ENCODE measurements at regions not wholly inside any gene's neighbourhood (a gene's known extent, or its start where the extent isn't known, plus 50 kb on each side); places are given as distances from the start of the nearest gene placed in this dataset.

- no peak for TF ChIP-seq HDGF (IDR thresholded peaks at IDR 0.05; ENCODE audit: borderline replicate concordance)
- TF ChIP-seq NFRKB (IDR thresholded peaks at IDR 0.05): no peak
- no peak for TF ChIP-seq FOXM1 (IDR thresholded peaks at IDR 0.05; ENCODE audit: borderline replicate concordance)
- no peak for TF ChIP-seq FOXK2 (IDR thresholded peaks at IDR 0.05)
- no peak for TF ChIP-seq BHLHE40 (IDR thresholded peaks at IDR 0.05; ENCODE audit: borderline replicate concordance)
- no peak for TF ChIP-seq LEF1 (IDR thresholded peaks at IDR 0.05; ENCODE audit: borderline replicate concordance)
- no peak for TF ChIP-seq ZNF384 (IDR thresholded peaks at IDR 0.05)
- DNase-seq (ENCODE audit: extremely low spot score): no peak
- ChIA-PET POLR2A (no interaction called here), CTCF (no interaction called here)
These were observed 181.9 kb upstream of the CHD6 start for GRCh38 chr20:41800040-41800439.

- ChIA-PET POLR2A (no interaction called here), CTCF (no interaction called here)
- no peak for DNase-seq (ENCODE audit: extremely low spot score)
- TF ChIP-seq FOXK2 (IDR thresholded peaks at IDR 0.05) (no peak), BHLHE40 (IDR thresholded peaks at IDR 0.05; ENCODE audit: borderline replicate concordance) (no peak), ELF4 (IDR thresholded peaks at IDR 0.05) (no peak), SUZ12 (IDR thresholded peaks at IDR 0.05) (no peak), FOXM1 (IDR thresholded peaks at IDR 0.05; ENCODE audit: borderline replicate concordance) (no peak), PKNOX1 (IDR thresholded peaks at IDR 0.05) (no peak), NFRKB (IDR thresholded peaks at IDR 0.05) (no peak), HDGF (IDR thresholded peaks at IDR 0.05; ENCODE audit: borderline replicate concordance) (no peak), TARDBP (IDR thresholded peaks at IDR 0.05) (no peak), LEF1 (IDR thresholded peaks at IDR 0.05; ENCODE audit: borderline replicate concordance) (no peak), SP1 (IDR thresholded peaks at IDR 0.05) (no peak), ARNT (IDR thresholded peaks at IDR 0.05) (no peak), ZNF384 (IDR thresholded peaks at IDR 0.05) (no peak), L3MBTL2 (conservative IDR thresholded peaks at IDR 0.05) (no peak)
These were observed 180.8 kb upstream of the CHD6 start for GRCh38 chr20:41798930-41799502.

- DNase-seq (ENCODE audit: extremely low spot score): no peak
- CTCF ChIA-PET: no interaction called here
- POLR2A ChIA-PET: no interaction called here
- no peak for TF ChIP-seq L3MBTL2 (conservative IDR thresholded peaks at IDR 0.05)
- no peak for TF ChIP-seq FOXM1 (IDR thresholded peaks at IDR 0.05; ENCODE audit: borderline replicate concordance)
- no peak for TF ChIP-seq FOXA1 (IDR thresholded peaks at IDR 0.05)
- no peak for TF ChIP-seq TARDBP (IDR thresholded peaks at IDR 0.05)
- TF ChIP-seq BHLHE40 (IDR thresholded peaks at IDR 0.05; ENCODE audit: borderline replicate concordance): no peak
- TF ChIP-seq ARNT (IDR thresholded peaks at IDR 0.05): no peak
- TF ChIP-seq NFRKB (IDR thresholded peaks at IDR 0.05): no peak
- TF ChIP-seq FOXK2 (IDR thresholded peaks at IDR 0.05): no peak
- TF ChIP-seq ELF4 (IDR thresholded peaks at IDR 0.05): no peak
- TF ChIP-seq ZNF384 (IDR thresholded peaks at IDR 0.05): no peak
- TF ChIP-seq CTBP1 (IDR thresholded peaks at IDR 0.05; ENCODE audit: borderline replicate concordance): no peak
- TF ChIP-seq HDGF (IDR thresholded peaks at IDR 0.05; ENCODE audit: borderline replicate concordance): no peak
- no peak for TF ChIP-seq LEF1 (IDR thresholded peaks at IDR 0.05; ENCODE audit: borderline replicate concordance)
- no peak for TF ChIP-seq SUZ12 (IDR thresholded peaks at IDR 0.05)
- no peak for TF ChIP-seq PKNOX1 (IDR thresholded peaks at IDR 0.05)
- TF ChIP-seq SP1 (IDR thresholded peaks at IDR 0.05): no peak
These were observed 168.0 kb upstream of the CHD6 start for GRCh38 chr20:41786158-41786557.

- CTCF ChIA-PET: no interaction called here
These were observed 166.2 kb upstream of the CHD6 start for GRCh38 chr20:41784209-41784958.

GRCh38 chr20:41783423-41784208, 165.4 kb upstream of the CHD6 start:
- POLR2A ChIA-PET: no interaction called here
- TF ChIP-seq L3MBTL2 (conservative IDR thresholded peaks at IDR 0.05): no peak
- no peak for TF ChIP-seq HDGF (IDR thresholded peaks at IDR 0.05; ENCODE audit: borderline replicate concordance)
- TF ChIP-seq ZNF384 (IDR thresholded peaks at IDR 0.05): no peak
- no peak for TF ChIP-seq FOXK2 (IDR thresholded peaks at IDR 0.05)
- TF ChIP-seq SP1 (IDR thresholded peaks at IDR 0.05): no peak
- no peak for TF ChIP-seq TARDBP (IDR thresholded peaks at IDR 0.05)
- TF ChIP-seq BHLHE40 (IDR thresholded peaks at IDR 0.05; ENCODE audit: borderline replicate concordance): no peak
- TF ChIP-seq SUZ12 (IDR thresholded peaks at IDR 0.05): no peak
- TF ChIP-seq NFRKB (IDR thresholded peaks at IDR 0.05): no peak
- TF ChIP-seq ARNT (IDR thresholded peaks at IDR 0.05): no peak
- no peak for TF ChIP-seq FOXA1 (IDR thresholded peaks at IDR 0.05)
- TF ChIP-seq FOXM1 (IDR thresholded peaks at IDR 0.05; ENCODE audit: borderline replicate concordance): no peak
- no peak for TF ChIP-seq ELF4 (IDR thresholded peaks at IDR 0.05)
- TF ChIP-seq LEF1 (IDR thresholded peaks at IDR 0.05; ENCODE audit: borderline replicate concordance): no peak
- TF ChIP-seq PKNOX1 (IDR thresholded peaks at IDR 0.05): no peak
- no peak for TF ChIP-seq CTBP1 (IDR thresholded peaks at IDR 0.05; ENCODE audit: borderline replicate concordance)
- CTCF ChIA-PET: no interaction called here
- no peak for DNase-seq (ENCODE audit: extremely low spot score)

More at GRCh38 chr20:41784209-41784958, 166.2 kb upstream of the CHD6 start:
- no peak for DNase-seq (ENCODE audit: extremely low spot score)
- POLR2A ChIA-PET: no interaction called here
- TF ChIP-seq FOXA1 (IDR thresholded peaks at IDR 0.05): no peak
- no peak for TF ChIP-seq ELF4 (IDR thresholded peaks at IDR 0.05)
- no peak for TF ChIP-seq ZNF384 (IDR thresholded peaks at IDR 0.05)
- TF ChIP-seq PKNOX1 (IDR thresholded peaks at IDR 0.05): no peak
- no peak for TF ChIP-seq L3MBTL2 (conservative IDR thresholded peaks at IDR 0.05)
- no peak for TF ChIP-seq SP1 (IDR thresholded peaks at IDR 0.05)
- TF ChIP-seq BHLHE40 (IDR thresholded peaks at IDR 0.05; ENCODE audit: borderline replicate concordance): no peak
- TF ChIP-seq HDGF (IDR thresholded peaks at IDR 0.05; ENCODE audit: borderline replicate concordance): no peak
- no peak for TF ChIP-seq TARDBP (IDR thresholded peaks at IDR 0.05)
- TF ChIP-seq CTBP1 (IDR thresholded peaks at IDR 0.05; ENCODE audit: borderline replicate concordance): no peak
- TF ChIP-seq FOXM1 (IDR thresholded peaks at IDR 0.05; ENCODE audit: borderline replicate concordance): no peak
- no peak for TF ChIP-seq LEF1 (IDR thresholded peaks at IDR 0.05; ENCODE audit: borderline replicate concordance)
